ENCODE measurements at regions not wholly inside any gene's neighbourhood (a gene's known extent, or its start where the extent isn't known, plus 50 kb on each side); places are given as distances from the start of the nearest gene placed in this dataset.

- no peaks in the 10 kb centered on the region for H3K36me3 ChIP-seq
- DNase-seq (ENCODE audit: low spot score): no peak
- H3K27ac ChIP-seq: no peak overlapping the region
- WGBS: 87% methylated on average over 3 of the region's 3 CpGs
- intact Hi-C loops (cut with DNase I): no loop called here
- no peaks in the 10 kb centered on the region for H3K4me1 ChIP-seq (replicated peaks)
- H3K4me3 ChIP-seq: no peak overlapping the region
- no peaks in the 10 kb centered on the region for H3K27me3 ChIP-seq (replicated peaks; ENCODE audit: insufficient read depth)
- H3K9me3 ChIP-seq: no peaks in the 10 kb centered on the region
- TF ChIP-seq POLR2A (IDR thresholded peaks at IDR 0.05): no peak
- no peak for TF ChIP-seq CTCF (IDR thresholded peaks at IDR 0.05)
- no peak for TF ChIP-seq POLR2AphosphoS5 (IDR thresholded peaks at IDR 0.05)
Measured at GRCh38 chr4:111681270-111681669, 464.0 kb upstream of the FAM241A start.

- no peak overlapping the region for H3K27ac ChIP-seq
- no peaks in the 10 kb centered on the region for H3K36me3 ChIP-seq
- no peaks in the 10 kb centered on the region for H3K27me3 ChIP-seq (replicated peaks; ENCODE audit: insufficient read depth)
- no peak for DNase-seq (ENCODE audit: low spot score)
- 92% methylated on average over 7 of the region's 7 CpGs for WGBS
- H3K9me3 ChIP-seq: no peaks in the 10 kb centered on the region
- TF ChIP-seq CTCF (IDR thresholded peaks at IDR 0.05) (no peak), POLR2AphosphoS5 (IDR thresholded peaks at IDR 0.05) (no peak), POLR2A (IDR thresholded peaks at IDR 0.05) (no peak)
- intact Hi-C loops (cut with DNase I): no loop called here
- H3K4me1 ChIP-seq (replicated peaks): no peaks in the 10 kb centered on the region
- no peak overlapping the region for H3K4me3 ChIP-seq
Measured at GRCh38 chr4:111681751-111682150, 463.5 kb upstream of the FAM241A start.

GRCh38 chr4:111685205-111685604, 460.0 kb upstream of the FAM241A start:
- intact Hi-C loops (cut with DNase I): no loop called here
- TF ChIP-seq POLR2AphosphoS5 (IDR thresholded peaks at IDR 0.05) (no peak), CTCF (IDR thresholded peaks at IDR 0.05) (no peak), POLR2A (IDR thresholded peaks at IDR 0.05) (no peak)

GRCh38 chr4:111689214-111689613, 456.0 kb upstream of the FAM241A start:
- peak; percentile 74 for DNase-seq (ENCODE audit: low spot score)
- intact Hi-C loops (cut with DNase I): no loop called here

More at GRCh38 chr4:111685205-111685604, 460.0 kb upstream of the FAM241A start:
- WGBS: 88% methylated on average over 3 of the region's 3 CpGs
- Histone ChIP-seq H3K4me1 (replicated peaks) (no peaks in the 10 kb centered on the region), H3K36me3 (no peaks in the 10 kb centered on the region), H3K27ac (no peak overlapping the region), H3K9me3 (no peaks in the 10 kb centered on the region), H3K27me3 (replicated peaks; ENCODE audit: insufficient read depth) (no peaks in the 10 kb centered on the region), H3K4me3 (no peak overlapping the region)
- no peak for DNase-seq (ENCODE audit: low spot score)

More at GRCh38 chr4:111689214-111689613, 456.0 kb upstream of the FAM241A start:
- no peaks in the 10 kb centered on the region for H3K4me1 ChIP-seq (replicated peaks)
- no peaks in the 10 kb centered on the region for H3K9me3 ChIP-seq
- TF ChIP-seq POLR2AphosphoS5 (IDR thresholded peaks at IDR 0.05) (peak; percentile 88), CTCF (IDR thresholded peaks at IDR 0.05) (no peak)
- no peaks in the 10 kb centered on the region for H3K36me3 ChIP-seq
- no peak overlapping the region for H3K4me3 ChIP-seq
- H3K27ac ChIP-seq: no peak overlapping the region
- no peaks in the 10 kb centered on the region for H3K27me3 ChIP-seq (replicated peaks; ENCODE audit: insufficient read depth)
